GM10266 (cell line): ENCODE measurements at regions not wholly inside any gene's neighbourhood (a gene's known extent, or its start where the extent isn't known, plus 50 kb on each side); places are given as distances from the start of the nearest gene placed in this dataset.

ENCODE experiments used
- DNase-seq: peaks from one replicate; pipeline ENCODE4 v3.0.0; 2012; ENCODE audit errors: extremely low spot score
- TF ChIP-seq, protein P1 (sequence below): IDR thresholded peaks from 2 replicates; pipeline ENCODE4 v1.5.1; 2012; ENCODE audit warnings: mild to moderate bottlenecking, low read depth; ENCODE audit not compliant: control insufficient read depth, insufficient read depth; ENCODE audit errors: missing control alignments

DNA sequence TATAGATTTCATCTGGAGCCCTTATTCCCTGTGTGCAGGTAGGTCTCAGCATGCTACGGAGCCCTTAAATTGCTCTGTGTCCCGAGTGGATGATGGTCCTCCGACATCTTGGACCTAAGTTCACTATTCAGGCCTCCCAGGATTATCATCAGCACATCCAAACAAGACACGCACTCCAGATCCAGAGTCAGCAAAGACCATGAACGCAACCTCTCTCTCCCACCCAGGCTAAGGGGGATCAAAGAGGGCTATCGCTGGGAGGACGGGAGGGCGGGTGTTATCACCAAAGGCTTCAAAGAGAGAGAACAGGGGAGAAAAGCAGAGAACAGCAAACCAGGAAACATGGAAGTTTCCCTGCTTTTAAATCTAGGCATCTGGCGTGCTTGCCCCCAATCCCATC is 659.4 kb downstream of the TBC1D22A start:
- TF ChIP-seq, protein P1, sequence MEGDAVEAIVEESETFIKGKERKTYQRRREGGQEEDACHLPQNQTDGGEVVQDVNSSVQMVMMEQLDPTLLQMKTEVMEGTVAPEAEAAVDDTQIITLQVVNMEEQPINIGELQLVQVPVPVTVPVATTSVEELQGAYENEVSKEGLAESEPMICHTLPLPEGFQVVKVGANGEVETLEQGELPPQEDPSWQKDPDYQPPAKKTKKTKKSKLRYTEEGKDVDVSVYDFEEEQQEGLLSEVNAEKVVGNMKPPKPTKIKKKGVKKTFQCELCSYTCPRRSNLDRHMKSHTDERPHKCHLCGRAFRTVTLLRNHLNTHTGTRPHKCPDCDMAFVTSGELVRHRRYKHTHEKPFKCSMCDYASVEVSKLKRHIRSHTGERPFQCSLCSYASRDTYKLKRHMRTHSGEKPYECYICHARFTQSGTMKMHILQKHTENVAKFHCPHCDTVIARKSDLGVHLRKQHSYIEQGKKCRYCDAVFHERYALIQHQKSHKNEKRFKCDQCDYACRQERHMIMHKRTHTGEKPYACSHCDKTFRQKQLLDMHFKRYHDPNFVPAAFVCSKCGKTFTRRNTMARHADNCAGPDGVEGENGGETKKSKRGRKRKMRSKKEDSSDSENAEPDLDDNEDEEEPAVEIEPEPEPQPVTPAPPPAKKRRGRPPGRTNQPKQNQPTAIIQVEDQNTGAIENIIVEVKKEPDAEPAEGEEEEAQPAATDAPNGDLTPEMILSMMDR = no peak
- no peak for DNase-seq

DNA sequence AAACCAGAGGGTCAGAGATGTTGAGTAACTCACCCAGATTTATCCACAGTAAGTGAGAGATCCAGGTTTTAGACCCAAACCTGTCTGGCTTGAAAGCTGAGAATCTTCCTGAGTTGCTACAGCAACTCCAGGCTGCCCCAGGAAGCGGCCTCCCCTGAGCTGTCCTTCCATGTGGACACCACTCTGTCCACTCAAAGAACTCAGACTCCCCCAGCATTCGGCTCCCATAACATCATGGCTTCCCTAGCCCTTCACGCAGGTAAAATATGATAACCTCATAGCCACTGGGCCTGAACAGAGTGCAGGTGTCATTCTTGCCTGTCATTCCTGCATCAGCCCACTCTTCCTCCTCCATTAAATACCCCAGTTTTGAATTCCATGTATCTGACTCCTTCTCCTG is 657.8 kb downstream of the TBC1D22A start:
- DNase-seq = no peak
- TF ChIP-seq, protein P1 = no peak

DNA sequence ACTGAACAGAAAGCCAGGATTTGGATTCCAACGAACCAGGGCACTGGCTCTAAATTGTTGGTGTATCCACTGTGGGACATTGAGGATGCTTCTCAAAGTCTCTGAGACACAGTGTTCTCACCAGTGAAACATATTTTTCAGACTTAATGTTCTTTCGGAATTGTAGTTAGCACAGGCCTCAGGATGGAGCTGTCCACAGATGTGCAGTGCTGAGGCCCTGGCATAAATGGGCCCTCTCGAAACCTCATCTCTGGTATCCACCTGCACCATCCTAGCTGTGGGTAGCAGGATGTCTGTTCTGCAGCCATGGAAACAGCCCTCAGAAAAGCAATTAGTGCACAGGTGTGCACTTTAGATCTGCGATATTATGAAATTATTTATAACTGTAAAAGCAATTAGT is 656.8 kb downstream of the TBC1D22A start:
- TF ChIP-seq, protein P1 = no peak
- no peak for DNase-seq

DNA sequence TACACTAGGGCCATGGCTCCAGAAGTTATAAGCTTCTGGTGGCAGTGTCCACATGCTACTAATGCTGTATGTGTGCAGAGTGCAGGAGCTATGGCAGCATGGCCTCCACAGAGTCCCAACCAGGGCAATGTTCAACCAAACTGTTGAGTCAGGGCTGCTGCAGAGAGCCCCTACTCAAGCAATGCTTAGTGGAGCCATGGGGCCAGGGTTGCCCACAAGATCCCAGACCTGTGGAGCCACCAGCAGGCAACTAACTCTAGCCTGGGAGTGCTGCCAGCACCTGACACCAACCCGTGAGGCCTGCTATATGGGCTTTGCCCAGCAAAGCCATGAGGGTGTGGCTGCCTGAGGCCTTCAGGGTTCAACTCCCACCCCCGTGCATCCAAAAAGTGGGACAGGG is 655.2 kb downstream of the TBC1D22A start:
- TF ChIP-seq, protein P1 = no peak
- DNase-seq = no peak

DNA sequence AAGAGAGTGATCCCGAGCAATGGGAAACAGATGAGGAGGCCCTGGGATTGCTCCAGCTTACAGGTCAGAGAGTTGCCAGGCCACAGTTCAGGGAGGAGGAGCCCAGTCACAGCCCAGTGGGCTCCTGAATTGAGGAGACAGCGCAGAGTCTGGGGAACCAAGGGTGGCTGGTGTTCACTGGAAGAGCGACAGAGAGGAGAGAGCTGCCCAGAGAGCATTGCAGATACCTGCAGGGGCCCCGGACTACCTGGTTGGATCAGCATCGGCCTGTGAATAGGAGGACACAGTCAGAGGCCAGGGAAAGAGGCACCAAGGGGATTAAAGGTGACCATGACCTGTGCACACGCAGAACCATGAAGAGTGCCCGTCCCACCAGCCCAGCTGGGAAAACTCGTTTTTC is 648.6 kb downstream of the TBC1D22A start:
- no peak for DNase-seq
- TF ChIP-seq, protein P1 = no peak

DNA sequence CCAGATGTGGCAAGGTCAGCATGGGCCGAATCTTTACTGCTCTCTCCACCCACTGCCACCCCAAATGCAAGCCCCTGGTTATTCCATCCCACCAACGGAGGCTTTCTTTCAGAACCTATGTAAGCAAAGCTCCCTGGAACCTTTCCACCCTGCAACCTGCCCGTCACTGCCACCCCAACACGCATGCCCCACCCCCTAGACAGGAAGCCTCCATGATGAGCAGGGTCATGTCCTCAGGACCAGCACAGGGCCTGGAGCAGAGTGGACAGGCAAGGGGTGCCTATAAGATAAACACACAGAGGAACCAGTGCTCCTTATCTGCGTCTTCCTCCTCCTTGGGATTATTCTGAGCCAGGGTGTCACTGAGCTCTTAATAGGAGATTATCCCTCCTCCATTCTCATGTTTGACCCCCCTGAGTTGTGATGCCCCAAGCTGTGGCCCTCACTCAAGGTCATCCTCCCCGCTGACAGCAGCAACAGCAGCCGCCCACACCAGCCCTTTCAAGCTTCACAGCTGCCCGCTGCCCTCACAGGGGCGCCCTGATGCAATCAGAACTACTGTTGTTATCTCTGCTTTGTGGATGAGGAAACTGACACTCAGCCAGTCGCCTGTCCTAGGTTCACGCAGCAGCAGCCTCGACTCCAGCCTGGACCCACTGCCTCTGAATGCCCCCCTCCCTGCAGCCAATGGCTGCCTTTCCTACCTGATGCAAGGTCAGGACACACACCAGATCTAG is 647.3 kb downstream of the TBC1D22A start:
- DNase-seq = no peak

DNA sequence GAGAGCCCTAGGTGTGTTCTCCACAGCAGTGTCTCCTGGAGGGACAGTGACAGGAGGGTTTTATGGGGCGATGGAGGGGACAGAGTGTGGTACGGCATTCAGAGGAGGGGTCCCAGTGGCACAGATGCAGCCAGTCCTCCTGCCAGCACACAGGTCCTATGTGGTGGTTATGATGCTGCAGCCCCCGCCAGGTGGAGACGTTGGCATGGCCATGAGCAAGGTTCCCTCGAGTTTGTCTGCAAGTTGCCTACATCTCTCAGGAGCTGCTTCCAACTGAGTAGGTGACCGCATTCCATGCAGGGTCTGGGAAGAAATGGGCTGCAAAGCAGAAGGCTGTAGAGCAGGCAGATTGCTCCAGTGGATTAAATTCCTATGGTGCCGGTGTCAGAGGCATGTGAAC is 646.0 kb downstream of the TBC1D22A start:
- DNase-seq = no peak
- TF ChIP-seq, protein P1 = no peak

More for the DNA sequence above, 647.3 kb downstream of the TBC1D22A start:
- TF ChIP-seq, protein P1 = no peak
